ENCODE measurements at regions not wholly inside any gene's neighbourhood (a gene's known extent, or its start where the extent isn't known, plus 50 kb on each side); places are given as distances from the start of the nearest gene placed in this dataset.

DNA sequence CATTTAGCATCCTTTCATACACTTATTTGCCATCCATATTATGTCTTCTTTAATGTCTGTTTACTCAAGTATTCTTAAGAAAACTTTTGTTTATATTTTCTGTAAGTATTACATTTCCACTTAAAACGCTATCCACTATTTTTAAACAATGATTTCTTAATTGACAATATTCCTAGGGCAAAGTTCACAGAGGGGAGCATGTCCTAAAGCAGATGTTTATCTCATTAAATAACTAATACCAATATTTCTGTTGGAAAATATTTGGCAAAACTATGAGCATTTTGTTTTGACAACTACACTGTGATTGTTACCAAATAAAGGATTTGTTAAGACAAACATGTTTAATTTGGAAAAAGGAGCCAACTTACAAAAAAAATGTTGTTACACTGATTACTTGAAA, 643.3 kb downstream of the SLITRK5 start:
- DNase-seq (ENCODE audit: low spot score in 2 of 2) (no peak), ATAC-seq (no peak)
- peaks cover 0 to 6% of the 10 kb centered on the region in 2 donors for H3K9me3 Mint-ChIP-seq
- H3K36me3 Mint-ChIP-seq: no peaks in the 10 kb centered on the region
- H3K27ac Mint-ChIP-seq: no peak overlapping the region

DNA sequence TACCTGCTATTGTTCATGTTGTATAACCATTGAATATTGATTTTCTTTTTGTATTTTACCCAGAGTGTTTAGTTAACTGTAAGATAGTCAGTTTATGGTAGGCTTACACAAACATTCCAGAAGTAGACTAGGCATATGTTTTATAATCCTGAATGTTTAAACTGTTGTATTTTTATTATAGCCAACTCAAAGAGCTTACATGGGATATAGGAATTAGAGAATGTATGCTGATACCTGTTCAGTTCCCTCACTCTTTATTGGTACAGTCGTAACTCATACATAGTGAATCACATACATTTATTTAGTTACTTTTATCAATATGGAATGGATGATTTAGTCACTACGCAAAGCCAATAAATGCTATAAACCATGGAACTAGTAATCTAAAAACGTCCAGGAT, 657.9 kb downstream of the SLITRK5 start:
- DNase-seq (ENCODE audit: low spot score in 2 of 2) (no peak), ATAC-seq (no peak)
- peaks cover 10 to 11% of the 10 kb centered on the region in 2 donors for H3K9me3 Mint-ChIP-seq
- no peak overlapping the region for H3K27ac Mint-ChIP-seq
- no peaks in the 10 kb centered on the region for H3K36me3 Mint-ChIP-seq

DNA sequence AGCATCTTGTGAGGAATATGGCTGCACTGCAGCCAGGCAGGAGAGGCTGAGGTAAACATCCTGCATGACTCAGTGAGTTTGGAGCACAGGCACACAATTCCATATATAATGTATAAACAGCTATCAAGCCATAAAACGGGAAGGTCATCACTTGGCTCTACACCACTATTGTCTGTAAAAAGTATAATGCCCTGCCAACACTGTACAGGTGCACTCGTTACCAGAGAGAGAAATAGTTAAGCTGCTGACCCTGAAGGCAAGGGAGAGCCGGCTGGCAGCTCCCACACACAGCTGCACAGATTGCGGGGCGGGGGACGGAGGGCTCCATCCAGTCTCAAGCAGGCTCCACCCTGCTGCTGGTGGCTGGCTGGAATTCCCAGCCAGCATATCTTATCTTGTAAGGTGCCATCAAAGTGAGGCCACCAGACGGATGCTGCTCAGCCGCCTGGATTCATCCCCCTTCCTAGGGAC, 668.1 kb downstream of the SLITRK5 start:
- ATAC-seq (no peak), DNase-seq (ENCODE audit: low spot score in 2 of 2) (no peak)
- Mint-ChIP-seq H3K9me3 (peaks cover 6 to 9% of the 10 kb centered on the region in 2 donors), H3K36me3 (peaks cover 0 to 2% of the 10 kb centered on the region in 2 donors), H3K27ac (no peak overlapping the region)

DNA sequence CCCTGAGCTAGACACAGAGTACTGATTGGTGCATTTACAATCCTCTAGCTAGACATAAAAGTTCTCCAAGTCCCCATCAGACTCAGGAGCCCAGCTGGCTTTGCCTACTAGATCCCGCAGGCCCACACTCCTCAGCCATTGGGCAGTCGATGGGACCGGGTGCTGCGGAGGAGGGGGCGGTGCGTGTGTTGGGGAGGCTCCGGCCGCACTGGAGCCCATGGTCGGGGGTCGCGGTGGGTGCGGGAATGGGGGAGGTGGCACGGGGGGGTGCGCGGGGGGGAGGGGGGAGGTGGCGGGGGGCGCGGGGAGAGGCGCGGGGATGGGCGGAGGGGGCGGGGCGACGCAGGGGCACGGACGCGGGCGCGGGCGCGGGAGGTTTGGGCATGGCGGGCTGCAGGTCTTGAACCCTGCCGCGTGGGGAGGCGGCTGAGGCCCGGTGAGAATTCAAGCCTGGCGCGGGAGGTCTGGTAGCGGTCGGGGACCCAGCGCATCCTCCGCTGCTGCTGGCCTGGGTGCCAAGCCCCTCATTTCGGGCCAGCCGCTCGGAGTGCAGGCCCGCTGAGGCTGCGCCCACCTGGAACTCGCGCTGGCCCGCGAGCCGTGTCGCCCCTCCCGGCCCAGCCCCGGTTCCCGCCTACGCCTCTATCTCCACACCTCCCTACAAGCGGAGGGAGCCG, 674.1 kb downstream of the SLITRK5 start:
- peaks cover 9 to 15% of the 10 kb centered on the region in 2 donors for H3K9me3 Mint-ChIP-seq
- ATAC-seq (no peak), DNase-seq (ENCODE audit: low spot score in 2 of 2) (no peak)
- H3K27ac Mint-ChIP-seq: no peak overlapping the region
- peaks cover 0 to 5% of the 10 kb centered on the region in 2 donors for H3K36me3 Mint-ChIP-seq

DNA sequence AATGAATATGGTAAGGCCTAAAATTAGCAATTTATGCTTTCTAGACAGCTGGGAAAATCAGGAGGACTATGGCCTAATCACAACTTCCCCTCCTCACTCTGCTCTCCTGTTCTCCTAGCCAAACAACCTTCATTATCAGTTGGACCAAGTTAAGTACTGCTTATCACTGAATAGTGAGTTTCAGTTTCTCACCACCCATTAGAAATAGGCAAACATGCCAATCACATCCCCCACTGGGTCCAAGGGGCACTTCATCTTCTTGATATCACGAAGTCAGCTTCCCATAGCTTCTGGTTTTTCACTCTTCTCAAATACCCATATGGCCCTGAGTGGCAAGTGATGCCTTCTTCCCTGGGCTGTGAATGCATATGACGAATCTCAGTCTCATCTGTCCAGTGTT, 689.6 kb downstream of the SLITRK5 start:
- Mint-ChIP-seq H3K9me3 (peaks cover 3 to 8% of the 10 kb centered on the region in 2 donors), H3K36me3 (no peaks in the 10 kb centered on the region), H3K27ac (no peak overlapping the region)
- ATAC-seq (no peak), DNase-seq (ENCODE audit: low spot score in 2 of 2) (no peak)

DNA sequence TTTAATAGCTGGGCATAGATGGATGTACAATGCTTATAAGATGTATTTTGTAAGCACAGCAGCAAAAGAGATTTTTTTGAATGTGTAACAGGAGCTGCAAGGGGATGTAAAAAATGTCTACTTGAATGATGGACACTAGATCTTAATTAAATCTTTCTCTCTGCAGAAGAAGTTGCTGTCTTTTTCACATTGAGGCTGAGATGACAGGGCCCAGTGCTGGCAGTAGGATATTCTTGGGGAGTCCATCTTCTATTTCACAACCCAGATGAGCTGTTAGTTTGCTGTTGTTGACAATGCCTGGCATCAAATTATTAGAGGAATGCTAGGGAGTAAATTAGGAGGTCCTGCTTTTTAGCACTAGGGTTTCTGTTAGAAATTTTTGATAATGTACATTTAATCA, 698.7 kb downstream of the SLITRK5 start:
- DNase-seq (ENCODE audit: low spot score in 2 of 2) (no peak), ATAC-seq (no peak)
- H3K27ac Mint-ChIP-seq: no peak overlapping the region
- H3K36me3 Mint-ChIP-seq: no peaks in the 10 kb centered on the region
- H3K9me3 Mint-ChIP-seq: peaks cover 0 to 3% of the 10 kb centered on the region in 2 donors

DNA sequence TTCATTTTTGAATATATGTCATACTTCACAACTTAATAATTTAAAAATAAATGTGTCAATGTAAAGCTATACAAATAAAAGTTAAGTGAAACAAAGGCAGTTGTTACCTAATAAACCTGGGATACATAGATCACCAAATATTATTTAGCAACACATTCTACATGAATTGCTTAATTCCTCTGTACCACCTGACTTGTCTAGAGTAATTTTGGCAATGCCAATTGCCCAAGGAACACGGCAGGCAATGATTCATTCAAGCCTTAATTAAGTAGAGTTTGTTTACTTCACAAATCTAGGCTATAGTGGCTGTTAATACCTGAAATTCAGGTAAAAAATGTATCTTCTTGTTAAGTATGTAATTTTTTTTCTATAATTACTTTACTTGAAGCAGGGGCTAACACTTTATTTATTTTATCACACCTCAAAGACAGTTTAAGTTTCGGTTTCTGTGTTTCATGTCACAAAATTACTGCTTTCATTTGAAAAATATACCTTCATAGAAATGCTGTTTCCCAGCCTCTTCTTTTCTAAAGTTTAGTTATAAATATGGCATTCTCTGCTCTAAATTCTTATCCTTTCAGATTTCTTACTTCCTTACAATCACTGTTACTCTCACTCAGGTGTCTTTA, 705.7 kb downstream of the SLITRK5 start:
- DNase-seq (ENCODE audit: low spot score in 2 of 2) (no peak), ATAC-seq (no peak)
- Mint-ChIP-seq H3K9me3 (peaks cover 0 to 3% of the 10 kb centered on the region in 2 donors), H3K27ac (no peak overlapping the region), H3K36me3 (no peaks in the 10 kb centered on the region)

DNA sequence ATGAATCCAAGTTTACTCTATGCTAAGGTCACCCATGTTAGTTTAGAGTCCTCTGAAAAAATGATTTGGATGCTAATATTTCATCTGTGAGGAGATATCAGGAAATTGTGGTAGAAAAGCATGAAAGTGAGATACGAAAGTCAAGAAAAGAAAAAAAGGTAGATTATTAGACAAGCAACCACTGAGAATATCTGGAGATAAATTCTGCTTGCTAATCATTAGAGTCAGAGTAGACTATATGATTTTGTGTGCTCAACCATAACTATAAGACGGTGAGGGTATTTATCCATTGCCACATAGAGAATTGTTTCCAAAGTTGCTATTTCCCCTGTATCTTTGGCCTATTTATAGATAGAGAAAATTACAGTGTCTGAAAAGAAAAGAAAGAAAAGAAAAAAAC, 706.7 kb downstream of the SLITRK5 start:
- no peak overlapping the region for H3K27ac Mint-ChIP-seq
- peaks cover 0 to 3% of the 10 kb centered on the region in 2 donors for H3K9me3 Mint-ChIP-seq
- ATAC-seq (no peak), DNase-seq (ENCODE audit: low spot score in 2 of 2) (no peak)
- no peaks in the 10 kb centered on the region for H3K36me3 Mint-ChIP-seq

DNA sequence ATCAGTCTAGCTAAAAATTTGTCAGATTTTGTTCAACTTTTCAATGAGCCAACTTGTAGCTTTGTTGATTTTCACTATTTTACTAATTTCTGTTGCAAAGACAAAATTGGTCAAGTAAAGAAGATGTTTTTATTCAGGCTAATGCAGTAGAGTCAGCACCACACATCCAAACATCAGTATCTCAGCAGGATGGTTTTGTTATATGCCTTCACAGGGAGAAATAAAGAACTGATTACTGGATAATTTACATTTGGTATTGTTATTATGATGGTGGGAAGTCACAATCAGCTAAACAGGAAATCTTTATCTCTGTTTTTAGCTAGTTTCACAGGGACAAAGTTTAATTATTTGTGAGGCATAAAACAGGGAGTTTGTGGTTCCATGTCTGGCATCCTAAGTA, 713.4 kb downstream of the SLITRK5 start:
- Mint-ChIP-seq H3K36me3 (no peaks in the 10 kb centered on the region), H3K27ac (no peak overlapping the region), H3K9me3 (peaks cover 3% of the 10 kb centered on the region in 2 donors)
- DNase-seq (ENCODE audit: low spot score in 2 of 2): no peak
- no peak for ATAC-seq

DNA sequence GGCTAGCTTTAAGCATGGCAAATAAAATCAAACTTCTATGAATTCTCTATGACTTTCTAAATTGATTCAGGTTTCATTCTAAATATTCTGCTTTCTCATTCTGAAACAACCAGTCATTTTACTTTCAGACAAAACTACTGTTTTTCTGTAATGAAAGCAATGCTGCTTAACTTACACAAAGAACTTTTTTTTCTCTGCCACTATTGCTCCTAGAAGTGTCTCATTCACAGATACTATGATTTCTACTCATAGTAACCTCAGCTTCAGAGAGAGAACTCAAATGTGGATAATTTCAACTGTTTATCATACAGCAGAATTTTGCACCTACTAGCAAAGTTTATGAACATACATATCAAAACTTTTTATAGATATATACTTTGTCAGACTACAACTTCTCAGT, 724.6 kb downstream of the SLITRK5 start:
- Mint-ChIP-seq H3K36me3 (peaks cover 0 to 6% of the 10 kb centered on the region in 2 donors), H3K9me3 (peaks cover 9 to 19% of the 10 kb centered on the region in 2 donors), H3K27ac (no peak overlapping the region)
- ATAC-seq (peak in 1 of 2 donors; percentile 97), DNase-seq (ENCODE audit: low spot score in 2 of 2) (no peak)

DNA sequence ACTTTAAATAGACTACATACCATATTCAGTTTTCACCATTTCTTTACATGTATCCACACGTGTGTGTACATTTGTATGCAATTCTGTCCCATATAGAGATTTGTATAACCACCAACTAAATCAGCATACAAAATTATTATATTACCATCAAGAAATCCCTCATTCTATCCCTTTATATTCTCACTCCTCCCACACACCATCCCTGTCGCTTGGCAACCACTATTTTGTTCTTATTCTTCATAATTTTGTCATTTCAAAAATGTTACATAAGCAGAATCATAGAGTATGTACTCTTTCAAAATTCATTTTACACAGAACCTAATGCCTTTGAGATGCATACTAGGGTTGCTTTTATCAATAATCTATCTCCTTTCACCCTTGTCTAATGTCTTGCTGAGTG, 740.5 kb downstream of the SLITRK5 start:
- peaks cover 0 to 7% of the 10 kb centered on the region in 2 donors for H3K9me3 Mint-ChIP-seq
- ATAC-seq (no peak), DNase-seq (ENCODE audit: low spot score in 2 of 2) (no peak)
- H3K36me3 Mint-ChIP-seq: peaks cover 0 to 6% of the 10 kb centered on the region in 2 donors
- no peak overlapping the region for H3K27ac Mint-ChIP-seq

DNA sequence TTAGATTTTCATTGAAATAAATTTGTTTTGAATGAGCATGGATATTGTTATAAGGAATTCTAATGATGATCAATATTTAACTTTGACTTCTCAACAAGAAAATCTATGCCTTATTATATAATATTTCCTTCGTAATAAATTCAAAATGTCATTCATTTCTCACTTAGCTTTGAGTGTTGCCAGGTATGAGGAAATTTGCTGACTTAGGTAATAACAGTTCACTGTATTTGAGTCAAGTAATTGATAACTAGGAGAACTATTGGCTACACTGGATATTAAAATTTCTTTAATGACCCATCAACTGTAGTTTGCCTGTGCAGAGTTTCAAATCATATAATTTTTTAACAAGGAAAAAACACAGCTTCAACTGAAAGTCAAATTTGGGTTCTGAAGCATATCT, 746.6 kb downstream of the SLITRK5 start:
- Mint-ChIP-seq H3K27ac (no peak overlapping the region), H3K9me3 (peaks cover 0 to 4% of the 10 kb centered on the region in 2 donors), H3K36me3 (peaks cover 0 to 4% of the 10 kb centered on the region in 2 donors)
- ATAC-seq (no peak), DNase-seq (ENCODE audit: low spot score in 2 of 2) (no peak)

DNA sequence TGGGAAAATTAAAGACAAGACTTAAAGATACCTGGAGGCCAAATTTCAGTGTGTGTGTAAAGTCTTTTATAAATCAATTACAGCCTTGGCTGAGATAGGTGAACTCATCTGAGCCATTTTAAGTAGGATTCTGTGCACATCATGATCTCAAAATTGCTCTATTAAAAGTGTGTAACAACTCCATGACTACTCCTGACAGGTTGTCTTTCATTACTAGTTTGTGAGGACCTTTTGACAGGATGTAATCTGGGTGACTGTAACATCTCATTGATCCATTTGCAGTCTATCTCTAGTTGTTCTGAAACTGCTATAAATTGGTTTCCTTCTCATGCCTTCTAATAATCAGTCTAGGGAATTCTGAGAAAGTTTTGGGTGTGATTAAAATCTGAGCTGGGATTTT, 753.3 kb downstream of the SLITRK5 start:
- ATAC-seq (no peak), DNase-seq (ENCODE audit: low spot score in 2 of 2) (no peak)
- no peaks in the 10 kb centered on the region for H3K36me3 Mint-ChIP-seq
- no peak overlapping the region for H3K27ac Mint-ChIP-seq
- peaks cover 0 to 3% of the 10 kb centered on the region in 2 donors for H3K9me3 Mint-ChIP-seq

DNA sequence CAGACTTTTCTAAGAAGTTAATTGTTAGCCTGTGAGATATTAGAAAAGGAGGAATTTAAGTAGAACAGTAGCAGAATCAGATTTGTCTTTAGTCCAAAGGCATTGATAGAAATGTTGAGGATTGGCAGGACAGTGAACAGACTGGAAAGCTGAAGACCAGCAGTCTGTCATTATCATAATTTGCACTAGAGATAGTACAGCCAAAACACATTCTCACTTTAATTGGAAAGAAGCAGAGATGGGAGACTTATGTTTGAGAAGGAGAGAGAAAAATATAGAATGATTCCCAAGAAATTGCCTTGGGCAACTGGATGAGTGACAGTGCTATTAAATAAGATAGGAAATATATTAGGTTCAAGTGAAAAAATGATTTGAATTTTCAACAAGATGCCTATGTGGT, 755.5 kb downstream of the SLITRK5 start:
- peaks cover 0 to 3% of the 10 kb centered on the region in 2 donors for H3K9me3 Mint-ChIP-seq
- H3K27ac Mint-ChIP-seq: no peak overlapping the region
- no peak for ATAC-seq
- no peak for DNase-seq (ENCODE audit: low spot score in 2 of 2)
- H3K36me3 Mint-ChIP-seq: no peaks in the 10 kb centered on the region

DNA sequence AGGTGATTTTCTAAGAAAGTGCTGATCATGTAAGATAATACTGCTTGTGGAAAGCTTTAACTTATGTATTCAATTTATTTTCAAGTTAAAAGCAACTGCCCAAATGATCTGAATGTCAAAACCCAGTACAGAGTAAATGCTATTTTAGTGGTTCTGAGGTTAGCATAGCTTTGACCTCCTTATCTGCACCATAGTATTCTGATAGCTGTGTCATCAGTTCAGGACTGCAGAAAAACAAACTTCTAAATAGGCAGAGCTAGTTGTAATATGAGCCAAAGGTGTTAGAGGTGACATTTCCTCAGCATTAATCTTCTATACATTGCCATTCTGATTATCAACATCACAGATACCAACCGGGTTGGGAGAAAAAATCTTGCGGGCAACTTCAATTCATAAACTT, 758.7 kb downstream of the SLITRK5 start:
- no peaks in the 10 kb centered on the region for H3K36me3 Mint-ChIP-seq
- no peak for DNase-seq (ENCODE audit: low spot score in 2 of 2)
- no peak for ATAC-seq
- H3K27ac Mint-ChIP-seq: no peak overlapping the region
- H3K9me3 Mint-ChIP-seq: peaks cover 0 to 8% of the 10 kb centered on the region in 2 donors

DNA sequence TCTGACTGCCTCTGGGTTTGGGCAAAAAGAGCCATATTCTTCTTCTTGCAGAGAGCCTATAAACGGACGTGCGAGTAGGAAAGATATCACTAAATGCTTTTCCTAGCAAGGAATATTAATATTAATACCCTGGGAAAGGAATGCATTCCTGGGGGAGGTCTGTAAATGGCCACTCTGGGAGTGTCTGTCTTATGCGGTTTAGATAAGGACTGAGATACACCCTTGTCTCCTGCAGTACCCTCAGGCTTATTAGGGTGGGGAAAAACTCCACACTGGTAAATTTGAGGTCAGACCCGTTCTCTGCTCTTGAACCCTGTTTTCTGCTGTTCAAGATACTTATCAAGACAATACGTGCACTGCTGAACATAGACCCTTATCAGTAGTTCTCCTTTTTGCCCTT, 763.8 kb downstream of the SLITRK5 start:
- no peak for DNase-seq (ENCODE audit: low spot score in 2 of 2)
- ATAC-seq: no peak
- Mint-ChIP-seq H3K27ac (no peak overlapping the region), H3K9me3 (peaks cover 12 to 15% of the 10 kb centered on the region in 2 donors), H3K36me3 (no peaks in the 10 kb centered on the region)

DNA sequence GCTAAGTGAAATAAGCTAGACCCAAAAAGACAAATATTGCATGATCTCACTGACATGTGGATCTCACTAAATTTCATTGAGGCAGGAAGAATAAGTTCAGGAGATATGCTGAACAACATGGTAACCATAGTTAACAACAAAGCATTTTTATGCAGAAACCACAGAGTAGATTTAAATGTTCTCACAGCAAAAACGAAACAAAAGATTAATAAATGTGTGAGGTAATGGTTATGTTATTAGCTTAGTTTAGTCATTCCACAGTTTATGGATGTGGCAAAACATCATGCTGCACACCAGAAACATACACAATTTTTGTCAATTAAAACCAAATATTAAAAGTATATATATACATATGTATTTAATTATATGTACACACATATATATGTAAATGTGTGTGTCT, 765.8 kb downstream of the SLITRK5 start:
- Mint-ChIP-seq H3K9me3 (peaks cover 12 to 15% of the 10 kb centered on the region in 2 donors), H3K27ac (no peak overlapping the region), H3K36me3 (no peaks in the 10 kb centered on the region)
- no peak for ATAC-seq
- no peak for DNase-seq (ENCODE audit: low spot score in 2 of 2)

DNA sequence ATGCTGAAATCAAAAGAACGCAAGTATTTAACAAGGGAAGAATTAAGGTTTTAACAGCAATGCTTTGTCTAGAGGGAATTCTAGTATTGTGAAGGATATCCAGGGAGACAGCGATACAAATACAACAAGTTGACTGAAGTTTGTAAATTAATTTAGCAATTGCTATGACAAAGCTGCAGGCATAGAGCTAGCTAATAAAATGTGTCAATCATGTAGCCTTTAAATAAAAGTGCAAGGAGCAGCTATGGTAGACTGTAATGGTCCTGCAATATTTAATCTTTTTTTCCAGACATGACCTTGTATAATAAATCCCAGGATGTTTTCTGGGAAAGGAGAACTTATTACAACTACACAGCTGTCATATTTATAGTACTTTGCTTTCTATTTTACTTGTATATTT, 779.3 kb downstream of the SLITRK5 start:
- no peak overlapping the region for H3K27ac Mint-ChIP-seq
- DNase-seq (ENCODE audit: low spot score in 2 of 2) (no peak), ATAC-seq (no peak)
- peaks cover 0 to 3% of the 10 kb centered on the region in 2 donors for H3K9me3 Mint-ChIP-seq
- H3K36me3 Mint-ChIP-seq: no peaks in the 10 kb centered on the region
